ENCODE measurements at regions not wholly inside any gene's neighbourhood (a gene's known extent, or its start where the extent isn't known, plus 50 kb on each side); places are given as distances from the start of the nearest gene placed in this dataset.

DNA sequence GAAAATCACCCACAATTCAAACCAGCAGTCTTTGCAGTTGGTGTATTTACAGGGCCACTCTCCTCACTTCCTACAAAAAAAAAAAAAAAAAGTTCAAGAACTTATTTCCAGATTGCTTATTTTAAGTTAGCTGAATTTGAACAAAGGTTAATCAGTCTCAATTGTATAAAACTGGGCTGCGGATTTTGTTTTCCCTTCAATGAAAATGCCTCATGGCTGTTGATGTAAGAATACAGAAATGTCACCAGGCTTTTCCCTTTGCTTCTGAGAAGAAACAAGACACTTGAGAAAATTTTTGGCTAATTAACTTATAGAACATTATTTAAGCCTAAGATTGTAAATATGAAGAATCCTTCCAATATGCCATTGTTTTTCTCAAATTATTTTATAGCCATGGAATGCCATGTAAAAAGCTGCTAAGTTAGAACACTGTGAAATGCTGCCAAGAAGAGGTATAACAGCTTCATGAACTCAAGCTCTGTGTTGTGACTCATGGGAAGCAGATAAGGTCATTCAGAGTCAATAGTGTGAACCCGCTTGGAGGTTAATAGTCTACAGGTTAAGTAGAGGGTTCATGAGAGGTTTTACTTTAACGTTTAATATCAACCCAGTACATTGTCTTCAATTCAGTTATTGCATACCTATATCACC lies 84.3 kb upstream of the ABI3BP start:
- TF ChIP-seq EZH2 (IDR thresholded peaks at IDR 0.05) (no peak), EZH2phosphoT487 (IDR thresholded peaks at IDR 0.05) (no peak)
- TF ChIP-seq, protein P1, sequence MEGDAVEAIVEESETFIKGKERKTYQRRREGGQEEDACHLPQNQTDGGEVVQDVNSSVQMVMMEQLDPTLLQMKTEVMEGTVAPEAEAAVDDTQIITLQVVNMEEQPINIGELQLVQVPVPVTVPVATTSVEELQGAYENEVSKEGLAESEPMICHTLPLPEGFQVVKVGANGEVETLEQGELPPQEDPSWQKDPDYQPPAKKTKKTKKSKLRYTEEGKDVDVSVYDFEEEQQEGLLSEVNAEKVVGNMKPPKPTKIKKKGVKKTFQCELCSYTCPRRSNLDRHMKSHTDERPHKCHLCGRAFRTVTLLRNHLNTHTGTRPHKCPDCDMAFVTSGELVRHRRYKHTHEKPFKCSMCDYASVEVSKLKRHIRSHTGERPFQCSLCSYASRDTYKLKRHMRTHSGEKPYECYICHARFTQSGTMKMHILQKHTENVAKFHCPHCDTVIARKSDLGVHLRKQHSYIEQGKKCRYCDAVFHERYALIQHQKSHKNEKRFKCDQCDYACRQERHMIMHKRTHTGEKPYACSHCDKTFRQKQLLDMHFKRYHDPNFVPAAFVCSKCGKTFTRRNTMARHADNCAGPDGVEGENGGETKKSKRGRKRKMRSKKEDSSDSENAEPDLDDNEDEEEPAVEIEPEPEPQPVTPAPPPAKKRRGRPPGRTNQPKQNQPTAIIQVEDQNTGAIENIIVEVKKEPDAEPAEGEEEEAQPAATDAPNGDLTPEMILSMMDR (IDR thresholded peaks at IDR 0.05), result no peak

Data from neural progenitor cell (in vitro differentiated cells).